Esophagus squamous epithelium (tissue), 5 donors: ENCODE measurements at regions not wholly inside any gene's neighbourhood (a gene's known extent, or its start where the extent isn't known, plus 50 kb on each side); places are given as distances from the start of the nearest gene placed in this dataset.
"Not testable (repeated sequence)": the region's sequence is repeated elsewhere in the genome, so short reads cannot be mapped to it uniquely, and the experiment has no call there.

Source experiments
- DNase-seq: peaks from one replicate; lab custom pipeline; 2025; lab: John Stamatoyannopoulos, UW
- H3K27ac ChIP-seq, 4 donors: fragments of 200-600 bp; sonication (generic); one replicate each; pipeline ENCODE4 v1.5.1; 2016 to 2019; ENCODE audit warnings: mild to moderate bottlenecking in 1 of 4
- H3K27me3 ChIP-seq, 4 donors: fragments of 200-600 bp; sonication (generic); 1 replicate in 3 of 4; 2 replicates in 1 of 4; pipeline versions ENCODE4 v1.5.1 to v1.6.0; 2017 to 2021; ENCODE audit warnings: antibody characterized with exemption in 1 of 4
- H3K36me3 ChIP-seq, 3 donors: fragments of 200-600 bp; sonication (generic); one replicate each; pipeline ENCODE4 v1.5.1; 2016 to 2019
- H3K4me1 ChIP-seq, 3 donors: fragments of 200-600 bp; sonication (generic); one replicate each; pipeline ENCODE4 v1.5.1; 2017 to 2019
- H3K4me3 ChIP-seq, 4 donors: fragments of 200-600 bp; sonication (generic); 1 replicate in 3 of 4; 2 replicates in 1 of 4; pipeline ENCODE4 v1.5.1; 2016 to 2019; ENCODE audit warnings: mild to moderate bottlenecking in 2 of 4, moderate library complexity in 1 of 4
- H3K9me3 ChIP-seq, 3 donors: fragments of 200-600 bp; sonication (generic); one replicate each; pipeline ENCODE4 v1.5.1; 2016 to 2019
- POLR2A ChIP-seq, 4 donors: fragments of 450-650 bp; IDR thresholded peaks; one replicate each; pipeline ENCODE4 v1.6.1; 2017; ENCODE audit warnings: antibody characterized with exemption in 4 of 4, mild to moderate bottlenecking in 4 of 4, moderate library complexity in 3 of 4
- WGBS, 2 donors: methylation state at CpG; one replicate each; pipeline ENCODE4 v1.1.5; 2018; 5-methylcytosine and 5-hydroxymethylcytosine counted together
- intact Hi-C: fragments of 100-400 bp; cut with DNase I; formaldehyde crosslinking; loops from one replicate; pipeline ENCODE4 v1.15.0; 2022
- TF ChIP-seq, protein P1 (sequence below), 6 experiments: fragments of 450-650 bp in 4 of 6; fragments of 200-600 bp in 2 of 6; sonication (generic) in 2 of 6; IDR thresholded peaks; one replicate each; pipeline ENCODE4 v1.5.1; 2016 to 2019; ENCODE audit warnings: antibody characterized with exemption in 6 of 6, mild to moderate bottlenecking in 4 of 6, moderate library complexity in 4 of 6
- donor health status: DM: yes; HTN: yes; CAD: no.

DNA sequence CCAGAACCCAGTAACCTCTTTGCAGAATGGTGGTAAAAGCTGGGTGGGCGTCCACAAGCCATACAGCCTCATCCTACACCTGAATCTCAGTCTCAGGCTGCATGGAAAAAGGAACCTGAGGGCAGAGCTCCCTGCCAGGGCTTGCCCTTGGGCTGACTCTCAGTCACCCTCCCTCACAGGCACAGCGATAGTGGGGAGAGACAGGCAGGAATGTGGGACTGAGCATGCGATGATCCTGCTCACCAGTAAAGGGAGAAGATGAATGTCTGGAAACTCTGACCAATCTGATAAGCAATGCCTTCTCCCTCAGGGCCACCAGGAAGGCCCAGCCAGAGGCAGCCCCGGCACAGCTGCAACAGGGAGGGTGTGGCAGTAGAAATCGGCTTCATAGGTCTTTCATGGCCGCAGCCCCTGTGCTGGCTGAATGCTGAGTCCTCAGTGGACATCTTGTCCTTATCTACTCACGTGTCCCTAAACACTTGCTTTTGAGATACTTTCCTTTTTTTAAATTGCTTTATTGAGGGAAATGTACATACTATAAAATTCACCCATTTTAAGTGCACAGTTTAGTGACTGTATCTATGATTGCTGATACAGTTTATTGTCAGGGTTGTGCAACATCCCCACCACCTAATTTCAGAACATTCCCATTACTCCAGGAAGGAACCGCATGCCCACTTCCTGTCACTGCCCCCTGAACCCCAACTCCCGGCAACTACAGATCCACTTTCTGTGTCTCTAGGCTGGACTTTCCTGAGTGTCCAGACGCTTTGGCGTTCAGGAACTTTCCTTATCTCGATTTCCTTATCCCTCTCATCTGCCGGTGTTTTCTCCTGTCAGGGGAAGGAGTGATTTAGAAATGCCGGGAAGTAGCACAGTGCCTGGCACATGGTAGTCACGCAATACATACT lies 258.1 kb downstream of the PCNX1 start:
- Histone ChIP-seq H3K4me1 (peaks cover 0 to 4% (median 0%) of the 10 kb centered on the region in 3 donors), H3K4me3 (no peak overlapping the region), H3K27ac (no peak overlapping the region), H3K36me3 (no peaks in the 10 kb centered on the region), H3K27me3 (no peaks in the 10 kb centered on the region), H3K9me3 (peaks cover 0 to 6% (median 0%) of the 10 kb centered on the region in 3 donors)
- DNase-seq: no peak
- WGBS, 2 donors: 55 to 62% methylated on average over 13 to 14 of the region's 15 CpGs
- intact Hi-C loops: loop anchor here (10.0 kb wide), 1 partner anchor 139 kb away; no protein-coding TSS in a partner anchor
- no peak for TF ChIP-seq POLR2A (IDR thresholded peaks at IDR 0.05)
- TF ChIP-seq, protein P1, sequence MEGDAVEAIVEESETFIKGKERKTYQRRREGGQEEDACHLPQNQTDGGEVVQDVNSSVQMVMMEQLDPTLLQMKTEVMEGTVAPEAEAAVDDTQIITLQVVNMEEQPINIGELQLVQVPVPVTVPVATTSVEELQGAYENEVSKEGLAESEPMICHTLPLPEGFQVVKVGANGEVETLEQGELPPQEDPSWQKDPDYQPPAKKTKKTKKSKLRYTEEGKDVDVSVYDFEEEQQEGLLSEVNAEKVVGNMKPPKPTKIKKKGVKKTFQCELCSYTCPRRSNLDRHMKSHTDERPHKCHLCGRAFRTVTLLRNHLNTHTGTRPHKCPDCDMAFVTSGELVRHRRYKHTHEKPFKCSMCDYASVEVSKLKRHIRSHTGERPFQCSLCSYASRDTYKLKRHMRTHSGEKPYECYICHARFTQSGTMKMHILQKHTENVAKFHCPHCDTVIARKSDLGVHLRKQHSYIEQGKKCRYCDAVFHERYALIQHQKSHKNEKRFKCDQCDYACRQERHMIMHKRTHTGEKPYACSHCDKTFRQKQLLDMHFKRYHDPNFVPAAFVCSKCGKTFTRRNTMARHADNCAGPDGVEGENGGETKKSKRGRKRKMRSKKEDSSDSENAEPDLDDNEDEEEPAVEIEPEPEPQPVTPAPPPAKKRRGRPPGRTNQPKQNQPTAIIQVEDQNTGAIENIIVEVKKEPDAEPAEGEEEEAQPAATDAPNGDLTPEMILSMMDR (IDR thresholded peaks at IDR 0.05): no peak

DNA sequence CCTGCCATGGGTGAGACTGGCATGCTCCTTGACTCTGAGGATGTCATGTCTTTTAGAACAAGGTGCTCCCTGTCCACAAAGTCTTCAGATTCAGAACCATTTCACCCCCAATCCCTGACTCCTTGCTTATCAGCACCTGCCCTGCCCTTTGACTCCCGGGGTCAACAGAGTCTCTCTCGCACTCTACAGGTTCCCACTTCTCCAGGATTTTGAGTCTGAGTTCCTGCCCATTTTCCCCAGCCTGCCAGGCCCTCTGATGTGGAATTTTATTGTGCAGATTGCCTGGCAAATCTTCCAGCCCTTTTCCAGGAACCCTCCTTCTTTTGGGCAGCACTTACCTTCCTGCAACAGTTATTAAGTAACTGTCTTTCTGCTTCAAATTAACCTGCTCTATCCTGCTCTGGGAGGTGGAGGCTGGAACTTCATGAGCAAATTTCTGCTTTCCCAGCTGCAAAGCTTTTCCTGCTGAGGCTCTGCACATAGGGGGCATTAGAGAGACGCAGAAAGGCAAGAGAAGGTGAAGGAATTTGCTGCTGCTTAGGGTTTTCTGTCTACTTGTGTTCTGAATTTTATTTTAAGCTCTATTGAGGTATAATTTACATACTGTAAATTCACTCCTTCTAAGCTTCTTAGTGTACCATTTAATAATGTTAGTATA lies 259.1 kb downstream of the PCNX1 start:
- no peak for DNase-seq
- H3K27me3 ChIP-seq: no peaks in the 10 kb centered on the region
- H3K4me3 ChIP-seq: no peak overlapping the region
- no peak overlapping the region for H3K27ac ChIP-seq
- intact Hi-C loops: loop anchor here (10.0 kb wide), 1 partner anchor 138 kb away; no protein-coding TSS in a partner anchor
- TF ChIP-seq, protein P1 (IDR thresholded peaks at IDR 0.05): peak in 3 of 6 experiments; percentile 24 to 29 (median 29)
- TF ChIP-seq POLR2A (IDR thresholded peaks at IDR 0.05): no peak
- WGBS, 2 donors: 47 to 55% methylated on average over 3 of the region's 3 CpGs
- H3K4me1 ChIP-seq: peaks cover 0 to 4% (median 0%) of the 10 kb centered on the region in 3 donors
- H3K36me3 ChIP-seq: no peaks in the 10 kb centered on the region
- H3K9me3 ChIP-seq: no peaks in the 10 kb centered on the region

DNA sequence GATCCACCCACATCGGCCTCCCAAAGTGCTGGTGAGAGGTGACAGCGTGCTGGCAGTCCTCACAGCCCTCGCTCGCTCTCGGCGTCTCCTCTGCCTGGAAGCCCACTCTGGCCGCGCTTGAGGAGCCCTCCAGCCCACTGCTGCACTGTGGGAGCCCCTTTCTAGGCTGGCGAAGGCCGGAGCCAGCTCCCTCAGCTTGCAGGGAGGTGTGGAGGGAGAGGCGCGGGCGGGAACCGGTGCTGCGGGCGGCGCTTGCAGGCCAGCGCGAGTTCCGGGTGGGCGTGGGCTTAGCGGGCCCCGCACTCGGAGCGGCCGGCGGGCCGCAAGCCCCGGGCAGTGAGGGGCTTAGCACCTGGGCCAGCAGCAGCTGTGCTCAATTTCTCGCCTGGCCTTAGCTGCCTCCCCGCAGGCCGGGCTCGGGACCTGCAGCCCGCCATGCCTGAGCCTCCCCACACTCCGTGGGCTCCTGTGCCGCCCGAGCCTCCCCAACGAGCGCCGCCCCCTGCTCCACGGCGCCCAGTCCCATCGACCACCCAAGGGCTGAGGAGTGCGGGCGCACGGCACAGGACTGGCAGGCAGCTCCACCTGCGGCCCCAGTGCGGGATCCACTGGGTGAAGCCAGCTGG lies 260.2 kb downstream of the PCNX1 start:
- not testable (repeated sequence) for H3K27me3 ChIP-seq, H3K9me3 ChIP-seq, H3K4me1 ChIP-seq, H3K36me3 ChIP-seq, H3K27ac ChIP-seq, DNase-seq, H3K4me3 ChIP-seq
- WGBS, 2 donors: 94 to 96% methylated on average over 22 to 24 of the region's 48 CpGs
- intact Hi-C loops: loop anchor here (10.0 kb wide), 1 partner anchor 137 kb away; no protein-coding TSS in a partner anchor

DNA sequence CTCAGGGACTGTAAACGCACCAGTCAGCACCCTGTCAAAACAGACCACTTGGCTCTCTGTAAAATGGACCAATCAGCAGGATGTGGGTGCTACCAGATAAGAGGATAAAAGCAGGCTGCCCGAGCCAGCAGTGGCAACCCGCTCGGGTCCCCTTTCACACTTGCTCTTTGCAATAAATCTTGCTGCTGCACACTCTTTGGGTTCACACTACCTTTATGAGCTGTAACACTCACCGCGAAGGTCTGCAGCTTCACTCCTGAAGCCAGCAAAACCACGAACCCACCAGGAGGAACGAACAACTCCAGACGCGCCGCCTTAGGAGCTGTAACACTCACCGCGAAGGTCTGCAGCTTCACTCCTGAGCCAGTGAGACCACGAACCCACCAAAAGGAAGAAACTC lies 260.9 kb downstream of the PCNX1 start:
- intact Hi-C loops: loop anchor here (10.0 kb wide), 1 partner anchor 137 kb away; no protein-coding TSS in a partner anchor
- not testable (repeated sequence) for H3K27ac ChIP-seq, DNase-seq, H3K4me1 ChIP-seq, H3K27me3 ChIP-seq, H3K36me3 ChIP-seq, H3K4me3 ChIP-seq, H3K9me3 ChIP-seq
- 69 to 93% methylated on average over 3 to 4 of the region's 14 CpGs for WGBS, 2 donors

DNA sequence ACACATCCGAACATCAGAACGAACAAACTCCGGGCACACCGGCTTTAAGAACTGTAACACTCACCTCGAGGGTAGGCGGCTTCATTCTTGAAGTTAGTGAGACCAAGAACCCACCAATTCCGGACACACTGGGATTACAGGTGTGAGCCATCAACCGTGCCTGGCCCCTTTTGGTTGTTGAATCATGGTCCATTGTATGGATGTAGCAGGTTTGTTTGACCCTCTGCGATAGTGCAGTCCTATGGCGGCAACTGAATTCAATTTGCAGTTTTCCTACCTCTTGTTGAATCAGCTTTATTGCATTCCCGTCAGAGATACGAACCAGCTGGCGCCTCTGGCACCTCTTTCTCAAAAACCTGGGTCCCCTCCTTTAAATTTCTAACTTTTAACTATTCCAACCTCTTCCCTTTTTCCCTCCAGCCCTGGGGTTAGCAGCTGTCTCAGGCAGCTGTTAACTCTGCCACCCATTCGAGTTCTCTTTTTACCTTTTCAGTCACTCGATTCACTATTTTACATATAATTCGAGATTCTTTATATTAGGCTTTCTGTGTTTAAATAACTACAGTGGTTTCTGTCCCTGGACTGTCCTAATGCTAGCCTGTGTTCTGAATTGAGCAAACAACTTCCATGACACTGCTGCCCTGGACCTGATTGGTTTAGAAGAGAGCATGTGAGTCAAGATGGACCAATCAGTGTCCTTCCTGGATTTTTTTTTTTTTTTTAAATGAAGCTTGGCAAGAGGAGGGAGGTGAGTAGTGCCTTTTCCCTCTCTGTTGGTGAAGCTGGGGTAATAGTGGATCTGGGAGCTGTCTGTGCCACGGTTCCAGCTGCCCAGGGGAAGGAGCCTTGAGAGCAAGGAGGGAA lies 261.5 kb downstream of the PCNX1 start:
- intact Hi-C loops: loop anchor here (10.0 kb wide), 1 partner anchor 136 kb away; no protein-coding TSS in a partner anchor
- 84 to 89% methylated on average over 17 of the region's 17 CpGs for WGBS, 2 donors
- H3K27me3 ChIP-seq: peaks cover 0 to 4% (median 0%) of the 10 kb centered on the region in 4 donors
- H3K9me3 ChIP-seq: no peaks in the 10 kb centered on the region
- H3K4me1 ChIP-seq: peaks cover 0 to 4% (median 0%) of the 10 kb centered on the region in 3 donors
- H3K36me3 ChIP-seq: no peaks in the 10 kb centered on the region
- TF ChIP-seq, protein P1 (IDR thresholded peaks at IDR 0.05): no peak
- no peak for TF ChIP-seq POLR2A (IDR thresholded peaks at IDR 0.05)
- no peak for DNase-seq
- H3K4me3 ChIP-seq: no peak overlapping the region
- H3K27ac ChIP-seq: no peak overlapping the region
